Activated T-helper 1 cell treated with anti-CD3 and anti-CD28 coated beads, Interleukin-2, amount 50 U/mL, for 16 hours (primary cell): ENCODE measurements at regions not wholly inside any gene's neighbourhood (a gene's known extent, or its start where the extent isn't known, plus 50 kb on each side); places are given as distances from the start of the nearest gene placed in this dataset.

Experiments used
- DNase-seq, 2 donors: peaks; one replicate each; pipeline ENCODE4 v3.0.0-alpha.2; 2020; ENCODE audit warnings: low read depth in 1 of 2, low spot score in 1 of 2

DNA sequence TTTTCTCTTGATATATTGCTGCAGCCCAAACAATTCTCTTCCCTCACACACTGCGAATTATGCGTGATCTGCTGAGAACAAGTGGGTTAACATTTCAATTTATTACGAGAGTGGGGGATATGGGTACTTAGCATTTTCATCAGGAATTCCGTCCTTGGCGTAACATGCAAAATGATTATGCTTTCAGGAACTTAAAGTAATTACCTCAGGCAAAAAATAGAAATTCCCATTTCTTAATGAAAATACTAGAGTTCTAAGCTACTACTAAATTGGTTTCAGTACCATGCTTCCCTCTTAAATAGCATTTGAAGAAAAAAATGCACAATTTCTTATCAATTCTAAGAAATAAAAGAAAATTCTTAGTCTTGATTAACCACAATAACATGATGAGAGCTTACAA is 213.5 kb downstream of the GPAM start:
- DNase-seq = no peak

DNA sequence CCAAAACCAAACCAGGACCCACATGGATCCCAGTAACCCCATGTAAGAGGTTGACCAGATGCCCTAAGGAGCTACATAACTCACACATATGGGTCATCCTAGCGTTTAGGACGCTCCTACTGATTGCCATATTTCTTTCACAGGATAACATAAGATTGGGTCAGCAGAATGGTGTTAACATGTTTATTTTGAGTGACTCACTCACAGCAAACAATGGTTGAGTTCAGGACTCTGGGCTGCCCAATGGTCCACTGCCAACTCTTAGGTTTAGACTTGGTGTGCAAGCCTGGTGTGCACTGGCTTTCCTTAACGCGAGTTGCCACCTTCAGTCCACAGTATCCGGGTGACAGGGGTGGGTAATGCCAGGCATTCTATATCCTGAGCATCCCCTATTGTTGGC is 211.5 kb downstream of the GPAM start:
- no peak for DNase-seq

DNA sequence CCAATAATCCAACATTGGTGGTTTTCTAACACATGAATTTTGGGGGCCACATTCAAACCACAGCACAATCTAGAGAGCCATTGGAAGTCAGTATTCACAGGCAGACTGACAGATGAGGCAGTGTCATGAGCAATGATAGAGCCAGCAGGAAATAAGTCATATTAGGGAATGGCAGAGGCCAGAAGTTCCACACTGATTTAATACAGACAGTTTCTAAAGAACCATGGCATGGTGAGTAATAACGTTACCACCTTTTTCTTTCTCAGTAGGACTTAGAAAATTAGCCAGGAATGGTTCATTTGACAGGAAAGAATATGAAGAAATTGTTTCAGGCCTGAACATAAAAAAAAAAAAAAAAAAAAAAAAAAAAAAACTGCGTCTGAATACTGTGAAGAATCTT is 210.3 kb downstream of the GPAM start:
- DNase-seq = no peak

DNA sequence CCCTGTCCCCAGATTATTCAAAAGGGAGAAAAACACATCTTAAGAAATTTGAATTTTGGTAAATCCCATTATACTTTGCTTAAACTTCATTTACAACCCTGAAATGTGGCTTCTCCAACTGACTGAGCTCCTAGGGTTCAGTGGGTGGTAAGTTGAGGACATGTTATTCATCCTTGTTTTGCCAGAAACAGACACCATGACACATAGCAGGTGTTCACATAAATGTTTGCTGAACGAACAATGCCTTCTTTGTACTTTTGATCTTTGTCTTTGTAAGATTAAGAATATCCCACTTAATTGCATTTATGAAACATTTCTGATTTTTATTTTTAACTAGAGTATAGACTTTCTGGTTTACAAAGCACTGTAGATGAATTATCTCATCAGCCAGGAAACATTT is 209.7 kb downstream of the GPAM start:
- DNase-seq = no peak

DNA sequence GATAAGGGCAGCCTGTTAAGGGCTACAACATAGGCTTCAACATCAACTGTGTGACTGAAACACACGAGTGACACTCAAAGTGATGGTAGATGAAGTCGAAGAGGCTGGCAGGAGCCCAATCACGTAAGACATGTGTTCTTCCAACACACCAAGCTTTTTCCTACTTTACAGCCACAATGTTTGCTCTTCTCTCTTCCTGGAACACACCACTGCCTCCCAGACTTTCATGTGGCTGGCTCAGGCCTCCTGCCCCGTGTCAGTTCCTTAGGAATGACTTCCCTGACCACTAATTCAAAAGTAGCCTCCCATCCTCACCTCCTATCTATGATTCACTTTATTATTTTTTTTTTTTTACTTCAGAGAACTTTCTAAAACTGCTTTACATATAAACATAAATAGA is 209.2 kb downstream of the GPAM start:
- no peak for DNase-seq

DNA sequence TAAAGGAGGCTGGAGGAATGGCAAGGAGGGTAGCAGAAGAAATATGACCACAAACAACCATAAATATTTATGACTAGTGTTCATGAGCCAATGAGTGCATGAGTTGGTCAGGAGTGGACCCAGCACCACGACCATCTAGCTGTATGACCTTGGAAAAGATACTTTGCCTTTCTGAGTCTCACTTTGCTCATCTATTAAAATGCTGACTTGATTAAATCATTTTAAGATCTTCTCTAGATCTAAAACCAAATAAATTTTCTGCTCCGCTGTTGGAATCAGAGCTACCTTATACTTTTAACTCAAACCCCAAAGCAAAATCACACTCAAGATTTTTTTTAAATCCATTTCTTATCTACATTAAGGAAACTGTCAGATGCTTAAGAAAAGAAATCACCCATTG is 207.0 kb downstream of the GPAM start:
- DNase-seq = no peak

DNA sequence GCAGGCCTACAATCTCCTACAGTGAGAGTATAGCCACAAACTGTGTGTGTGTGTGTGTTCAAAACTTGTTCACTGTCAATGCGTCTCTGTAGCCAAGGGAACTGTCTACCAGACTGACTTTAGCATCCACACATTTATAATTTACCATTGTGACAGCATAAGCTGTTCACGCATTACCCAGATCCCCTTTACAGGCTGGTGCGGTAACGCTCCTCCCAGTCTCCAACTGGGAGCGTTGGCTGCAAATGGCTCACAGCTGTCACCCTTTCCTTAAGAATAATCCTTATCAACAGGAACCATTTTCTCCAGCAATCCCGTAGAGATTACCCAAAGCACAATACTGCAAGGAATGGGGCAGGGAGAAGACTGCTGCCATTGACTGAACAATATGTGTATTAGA is 199.5 kb downstream of the GPAM start:
- no peak for DNase-seq

DNA sequence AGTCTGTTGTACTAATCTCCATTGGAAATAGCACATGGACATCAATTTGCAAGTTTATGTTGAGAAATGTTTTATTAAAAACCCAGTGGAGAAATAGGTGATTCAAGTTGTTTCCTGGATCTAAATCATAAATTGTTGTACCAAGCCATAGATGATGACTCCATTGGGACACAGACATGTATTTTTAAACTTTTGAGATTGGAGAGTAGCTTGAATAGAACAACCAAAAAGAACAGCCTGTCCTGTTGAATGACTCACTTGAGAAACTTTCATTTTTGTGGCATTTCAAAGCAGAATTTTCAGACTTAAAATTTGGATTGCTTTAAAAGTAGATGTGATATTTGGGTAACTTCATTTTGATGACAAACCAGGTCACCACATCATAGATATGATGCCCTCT is 197.5 kb downstream of the GPAM start:
- no peak for DNase-seq

DNA sequence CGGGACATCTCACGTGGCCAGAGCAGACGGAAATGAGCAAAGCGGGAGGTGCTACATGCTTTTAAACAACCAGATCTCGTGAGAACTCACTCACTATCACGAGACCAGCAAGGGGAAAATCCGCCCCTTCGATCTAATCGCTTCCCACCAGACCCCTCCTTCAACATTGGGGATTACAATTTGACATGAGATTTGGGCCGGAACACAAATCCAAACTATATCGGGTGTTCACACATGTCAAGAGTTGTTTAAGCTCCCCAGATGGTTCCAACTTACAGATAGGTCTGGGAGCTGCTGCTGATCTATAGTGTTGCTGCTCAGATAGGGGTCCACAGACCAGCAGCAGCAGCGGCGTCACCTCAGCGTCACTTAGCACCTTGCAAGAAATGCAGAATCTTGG is 194.9 kb downstream of the GPAM start:
- no peak for DNase-seq

DNA sequence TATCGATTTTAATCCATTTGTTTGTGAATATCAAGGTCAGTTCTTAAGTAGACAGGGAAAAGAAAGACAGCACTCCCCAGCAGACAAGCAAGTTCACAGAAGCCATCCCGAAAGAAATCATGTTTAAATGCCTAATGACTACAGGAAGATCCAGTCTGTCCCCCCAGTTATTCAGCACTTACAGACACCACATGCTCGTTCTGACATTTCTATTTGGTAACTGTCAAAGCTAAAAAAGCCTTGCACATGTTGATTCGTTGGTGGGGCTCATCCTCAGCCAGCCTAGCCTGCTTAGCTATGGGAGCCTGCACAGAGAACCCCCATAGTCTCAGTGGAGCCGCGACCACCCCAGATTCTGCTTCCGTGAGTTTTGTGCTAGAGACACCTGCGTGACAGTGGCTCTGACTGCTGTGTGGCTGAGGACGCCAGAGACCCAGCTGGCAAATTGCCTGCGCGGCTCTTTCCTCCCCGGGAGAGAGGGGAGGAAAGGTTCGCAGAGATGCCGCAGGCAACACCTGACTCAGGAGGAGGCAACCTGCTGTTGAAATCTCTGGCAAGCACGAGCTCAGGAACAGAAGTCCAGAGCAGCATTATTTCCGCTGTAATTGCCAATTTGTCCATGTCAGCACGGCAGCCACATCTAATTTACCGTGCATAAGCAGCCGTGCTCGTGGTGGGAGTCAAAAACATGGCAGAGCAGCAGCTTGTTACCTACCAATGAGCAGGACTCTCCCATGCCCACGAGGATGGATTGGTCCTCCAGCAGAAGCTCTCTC is 194.2 kb downstream of the GPAM start:
- DNase-seq = no peak

DNA sequence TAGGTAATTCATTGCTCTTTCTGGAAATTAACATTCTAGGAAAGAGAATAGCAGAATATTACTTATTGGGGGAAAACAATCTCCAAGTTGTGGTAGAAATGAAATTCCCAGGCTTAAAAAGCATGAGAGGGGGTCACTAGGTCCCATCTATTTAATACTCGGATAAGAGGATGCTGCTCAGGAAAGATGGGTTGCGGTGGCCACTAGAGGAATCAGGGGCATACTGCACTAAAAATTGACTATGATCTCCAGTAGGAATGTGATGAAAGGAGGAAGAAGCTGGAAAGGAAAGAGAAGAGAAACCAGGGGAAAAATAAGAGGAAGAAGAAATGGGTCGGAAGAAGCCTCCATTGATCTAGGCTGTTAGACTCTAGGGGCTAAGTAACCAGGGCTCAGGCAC is 192.8 kb downstream of the GPAM start:
- DNase-seq = no peak

DNA sequence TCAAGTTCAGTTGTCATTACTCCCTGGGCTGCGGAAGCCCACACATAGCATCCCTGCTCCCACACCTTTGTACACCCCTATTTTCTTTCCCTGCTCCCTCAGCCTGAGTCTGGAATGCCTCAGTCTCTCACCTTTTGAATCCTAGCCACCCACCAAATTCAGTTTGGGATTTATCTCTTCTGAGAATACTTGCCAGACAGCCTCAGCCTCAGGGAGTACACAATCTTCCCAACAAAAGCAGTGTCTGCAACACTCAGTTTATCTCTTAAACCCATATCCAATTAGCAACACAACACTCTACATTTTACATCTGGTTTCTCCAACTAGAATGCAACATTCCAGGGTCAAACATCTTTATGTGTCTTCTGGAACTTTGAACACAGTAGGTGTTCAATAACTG is 190.2 kb downstream of the GPAM start:
- no peak for DNase-seq

DNA sequence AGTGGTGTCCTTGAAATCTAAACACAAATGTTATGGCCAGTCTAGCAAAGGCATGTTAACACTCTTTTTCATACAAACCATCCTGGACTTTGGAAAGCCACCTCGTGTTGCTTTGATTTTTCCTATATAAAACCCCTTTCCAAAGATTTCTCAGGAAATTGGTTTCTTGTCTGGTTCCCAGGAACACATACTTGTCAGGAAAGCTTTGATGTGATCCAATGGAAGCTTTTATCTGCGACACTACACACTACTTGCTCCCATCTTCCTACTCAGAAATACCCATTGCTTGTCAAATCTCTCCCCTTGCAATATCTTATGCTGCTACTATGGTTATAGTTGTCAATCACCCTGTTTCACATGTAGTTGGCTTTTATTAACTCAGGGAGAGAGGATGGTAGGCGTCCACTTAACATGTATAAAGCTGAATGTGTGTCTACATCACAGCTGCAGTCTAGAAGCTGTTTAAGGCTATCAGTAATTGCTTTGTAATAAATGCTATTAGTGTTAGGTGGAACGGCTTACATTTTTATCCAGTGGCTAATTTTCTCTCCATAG is 189.6 kb downstream of the GPAM start:
- DNase-seq = no peak

DNA sequence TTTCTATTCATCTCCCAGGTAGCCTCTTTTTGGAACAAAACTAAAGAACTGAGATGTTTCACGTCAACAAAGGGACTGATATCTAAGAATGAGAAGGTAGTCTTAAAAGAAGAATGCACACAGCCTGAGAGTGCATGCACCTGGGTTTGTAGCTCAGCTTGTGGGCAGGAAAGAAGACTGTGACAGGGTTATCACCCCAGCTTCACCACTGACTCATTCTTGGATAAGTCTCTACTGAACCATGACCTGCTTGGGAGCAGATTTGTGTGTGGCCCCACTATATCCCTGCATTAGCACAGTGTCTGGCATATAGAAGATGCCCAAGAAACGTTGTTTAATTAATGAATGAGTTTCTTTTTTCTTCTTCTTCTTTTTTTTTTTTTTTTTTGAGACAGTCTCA is 187.5 kb downstream of the GPAM start:
- no peak for DNase-seq

DNA sequence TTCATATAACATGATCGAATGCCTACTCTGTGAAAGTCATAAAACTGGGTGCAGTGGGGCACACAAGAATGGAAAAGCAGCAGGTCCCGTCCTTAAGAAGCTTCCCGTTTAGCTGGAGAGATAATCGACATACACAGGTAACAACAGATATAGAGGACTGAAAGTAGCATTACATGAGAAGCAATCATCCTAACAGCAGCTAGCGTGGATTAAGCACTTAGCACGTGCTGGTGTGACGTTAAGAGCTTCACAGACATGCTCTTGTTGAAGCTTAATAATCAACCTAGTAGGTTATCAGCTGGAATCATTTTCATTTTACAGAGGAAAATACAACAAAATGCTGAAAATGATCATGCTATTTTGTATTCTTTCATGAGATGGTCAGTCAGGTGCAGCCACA is 184.8 kb downstream of the GPAM start:
- no peak for DNase-seq

DNA sequence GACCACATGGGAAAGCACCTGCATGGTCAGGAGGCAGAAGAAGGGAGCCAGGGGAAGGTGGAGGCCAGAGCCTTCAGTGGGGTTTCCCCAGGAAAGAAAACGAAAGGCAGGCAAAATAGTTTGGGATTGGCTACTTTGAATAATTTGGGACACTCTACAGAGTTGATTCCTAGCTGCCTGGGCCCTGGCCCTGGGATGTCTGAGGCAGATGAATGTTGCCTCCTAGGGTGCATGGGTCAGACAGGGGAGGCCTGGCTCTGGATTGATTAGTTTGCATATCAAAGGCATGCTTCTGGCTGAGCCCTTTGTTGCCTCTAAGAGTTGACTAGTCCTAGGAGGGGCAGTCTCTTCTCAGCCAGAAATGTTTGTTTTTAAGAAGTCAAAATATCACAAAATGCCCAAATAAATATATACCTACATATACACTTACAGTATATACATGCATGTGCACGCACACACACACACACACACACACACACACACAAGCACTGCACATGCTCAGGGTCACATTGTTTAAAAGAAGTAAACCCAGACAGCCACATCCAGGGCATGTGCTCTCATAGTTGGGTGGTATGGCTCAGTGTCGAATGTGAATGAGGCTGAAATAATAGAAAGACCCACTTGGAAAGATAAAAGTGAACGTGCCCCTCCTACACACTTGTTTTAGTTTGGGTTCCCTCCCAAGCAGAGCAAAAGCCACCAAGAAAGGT is 184.2 kb downstream of the GPAM start:
- no peak for DNase-seq

DNA sequence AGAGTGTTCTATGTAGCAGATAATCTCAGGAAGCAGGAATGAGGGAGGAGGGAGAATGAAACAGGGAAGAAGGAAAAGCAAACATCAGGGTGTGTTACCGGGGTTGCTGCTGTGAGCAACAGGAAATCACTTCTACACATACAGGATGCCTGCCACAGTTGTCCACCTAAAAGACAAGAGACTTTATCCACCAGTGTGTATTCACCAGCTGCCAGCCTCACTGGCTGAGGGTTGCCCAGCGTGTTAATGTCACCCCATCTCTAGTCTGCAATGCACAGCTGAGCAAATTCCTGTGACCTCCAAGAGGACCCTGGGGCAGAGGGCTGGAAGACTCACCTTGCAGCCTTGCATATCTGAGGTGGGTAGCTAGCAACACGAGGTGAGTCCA is 183.7 kb downstream of the GPAM start:
- no peak for DNase-seq

DNA sequence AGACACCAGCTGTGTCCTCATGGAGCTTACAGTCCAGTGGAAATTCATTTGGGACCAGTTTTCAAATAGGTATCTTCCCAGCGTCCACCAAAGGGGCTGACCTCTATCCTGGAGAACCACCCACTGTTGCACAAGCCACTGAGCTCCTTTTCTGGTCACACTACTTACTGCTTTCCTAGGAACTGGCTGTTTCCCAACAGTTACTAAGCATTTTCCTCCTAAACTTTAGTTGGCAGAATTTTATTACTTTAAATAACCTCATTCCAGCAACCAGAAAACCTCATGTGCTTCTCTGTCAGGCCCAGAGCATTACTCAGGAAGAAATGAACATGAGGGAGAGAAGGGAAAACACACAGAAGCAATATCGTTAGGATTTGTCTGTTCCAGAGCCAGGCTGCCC is 183.1 kb downstream of the GPAM start:
- no peak for DNase-seq

DNA sequence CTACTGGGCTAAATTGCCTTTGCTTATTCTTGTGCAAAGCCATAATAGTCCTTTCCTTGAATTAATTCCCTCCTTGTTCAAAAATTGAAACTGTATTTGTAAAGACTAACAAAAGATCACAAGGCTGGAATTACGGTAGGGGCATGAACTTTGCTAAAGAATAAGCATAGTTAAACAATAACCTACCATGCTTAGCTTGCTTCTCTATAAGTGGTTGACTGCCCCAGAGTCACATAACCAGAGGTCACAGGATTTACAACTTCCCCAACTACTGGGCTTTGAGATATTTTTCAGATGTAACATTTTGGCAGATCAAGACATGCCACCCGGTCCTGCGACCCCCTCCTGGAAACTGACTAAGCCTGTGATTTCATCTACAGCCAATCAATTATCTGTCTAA is 181.4 kb downstream of the GPAM start:
- no peak for DNase-seq

DNA sequence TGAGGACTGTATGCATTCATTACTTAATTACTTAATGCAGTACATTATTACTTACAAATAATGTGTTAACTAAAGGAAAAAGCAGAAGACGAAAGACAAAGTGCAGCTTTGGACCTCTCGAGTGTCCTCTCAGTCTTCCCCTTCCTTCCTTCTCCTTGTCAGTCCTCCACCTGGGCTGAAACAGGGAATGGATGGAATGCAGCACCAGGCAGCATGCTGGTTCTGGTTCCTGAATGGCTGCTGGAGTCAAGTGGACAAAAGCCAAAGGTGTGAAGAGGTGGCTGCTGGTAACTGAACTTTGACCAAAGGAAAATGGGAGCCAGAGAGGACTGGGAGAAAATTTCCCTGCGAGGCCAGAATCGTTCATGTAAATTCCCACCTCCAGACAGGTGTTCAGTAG is 179.5 kb downstream of the GPAM start:
- no peak for DNase-seq

DNA sequence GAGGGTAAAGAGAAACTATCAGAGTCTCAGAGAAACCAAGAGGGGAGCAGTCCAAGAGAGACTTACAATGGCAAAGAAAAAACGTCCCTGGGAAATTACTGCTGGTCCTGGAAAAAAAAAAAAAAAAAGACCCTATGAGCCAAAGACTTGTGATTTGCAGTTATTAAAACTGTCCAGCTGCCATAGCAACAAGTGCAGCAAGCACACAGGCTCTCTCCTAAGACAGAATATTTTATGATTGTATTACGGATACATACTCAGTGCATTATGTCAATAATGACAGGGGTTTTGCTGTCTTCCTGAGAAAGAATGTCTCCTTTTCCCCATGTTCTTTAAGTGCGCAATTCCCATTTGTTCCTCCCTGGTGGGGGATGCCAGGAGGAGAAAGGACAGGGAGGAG is 178.5 kb downstream of the GPAM start:
- DNase-seq = no peak

DNA sequence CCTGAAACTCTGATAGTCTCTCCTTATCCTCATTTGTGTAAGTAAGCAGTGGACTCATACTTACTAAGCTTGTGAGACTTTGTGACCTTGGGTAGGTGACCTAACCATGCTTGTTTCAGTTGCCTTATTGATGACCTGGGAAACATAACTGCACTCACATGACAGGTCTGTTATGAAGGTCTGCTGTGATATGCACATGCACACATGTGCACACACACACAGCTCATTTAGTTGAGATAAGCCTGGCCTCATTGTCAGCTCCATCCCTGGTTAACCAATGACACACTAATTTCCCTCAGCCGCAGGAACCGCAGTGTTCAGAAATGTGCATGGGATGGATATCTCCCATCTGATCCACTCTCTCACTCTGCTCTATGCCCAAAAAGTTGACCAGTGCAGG is 177.2 kb downstream of the GPAM start:
- DNase-seq = no peak

DNA sequence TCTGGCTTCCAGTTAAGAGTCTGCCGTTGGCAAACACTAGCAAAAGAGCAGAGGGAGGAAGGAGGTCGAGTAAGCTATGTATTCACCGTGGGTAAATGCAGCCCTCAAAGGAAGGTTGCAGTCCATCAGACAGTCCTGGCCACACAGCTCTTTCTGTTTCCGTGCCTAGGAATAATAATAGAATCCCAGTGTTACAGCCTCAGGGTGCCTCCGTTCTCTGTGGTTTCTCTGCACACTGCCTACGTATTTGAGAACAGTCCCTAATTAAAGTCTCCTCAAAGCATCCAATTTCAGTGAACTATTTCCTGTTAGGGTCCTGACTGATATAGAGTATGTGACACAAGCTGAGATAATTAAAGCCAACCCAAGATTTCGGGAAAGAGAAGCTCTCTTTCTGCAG is 176.7 kb downstream of the GPAM start:
- no peak for DNase-seq
